CD4-positive, alpha-beta memory T cell (primary cell): ENCODE measurements at regions not wholly inside any gene's neighbourhood (a gene's known extent, or its start where the extent isn't known, plus 50 kb on each side); places are given as distances from the start of the nearest gene placed in this dataset.

Experiments used
- CTCF ChIA-PET: fragments of 350-600 bp; sonication (Branson Sonifier 250); formaldehyde crosslinking; loops from one replicate; lab custom pipeline; 2021; ENCODE audit warnings: inconsistent platforms; ENCODE audit not compliant: partially characterized antibody; lab: Charles Lee
- POLR2A ChIA-PET: fragments of 350-600 bp; sonication (Branson Sonifier 250); formaldehyde crosslinking; loops from one replicate; lab custom pipeline; 2021; ENCODE audit not compliant: partially characterized antibody; lab: Charles Lee
- DNase-seq, 5 donors: peaks; one replicate each; pipeline versions ENCODE4 v3.0.0 to v3.0.0-alpha.2; 2020 to 2022; ENCODE audit warnings: mixed read lengths in 1 of 5
- H3K27ac ChIP-seq: one replicate; pipeline ENCODE4 v1.7.0; 2013; ENCODE audit warnings: low read depth, low read length
- H3K27me3 ChIP-seq: 2 replicates; pipeline ENCODE4 v1.7.0; 2013; ENCODE audit warnings: mild to moderate bottlenecking, low read length, moderate library complexity; ENCODE audit not compliant: insufficient read depth
- H3K36me3 ChIP-seq: 2 replicates; pipeline ENCODE4 v1.7.0; 2013; ENCODE audit warnings: mild to moderate bottlenecking, low read length, moderate library complexity; ENCODE audit not compliant: insufficient read depth
- H3K4me1 ChIP-seq: 2 replicates; pipeline ENCODE4 v1.7.0; 2013; ENCODE audit warnings: mild to moderate bottlenecking, low read length, moderate library complexity; ENCODE audit not compliant: insufficient read depth
- H3K4me3 ChIP-seq, 2 donors: one replicate each; pipeline ENCODE4 v1.7.0; 2013; ENCODE audit warnings: low read length in 2 of 2, mild to moderate bottlenecking in 1 of 2
- H3K9me3 ChIP-seq, 2 donors: one replicate each; pipeline ENCODE4 v1.7.0; 2013; ENCODE audit warnings: low read length in 2 of 2, control low read depth in 1 of 2; ENCODE audit not compliant: control insufficient read depth in 1 of 2
- H3K27ac Mint-ChIP-seq, 7 donors: one replicate each; pipeline ENCODE4 v1.8.0; 2020 to 2021; ENCODE audit warnings: mixed read lengths in 7 of 7, mild to moderate bottlenecking in 6 of 7, inconsistent platforms in 3 of 7, moderate library complexity in 3 of 7
- H3K27me3 Mint-ChIP-seq, 2 donors: one replicate each; pipeline ENCODE4 v1.8.0; 2020 to 2021; ENCODE audit warnings: mixed read lengths in 2 of 2
- H3K36me3 Mint-ChIP-seq, 2 donors: one replicate each; pipeline ENCODE4 v1.8.0; 2020 to 2021; ENCODE audit warnings: mixed read lengths in 2 of 2, inconsistent platforms in 1 of 2, mild to moderate bottlenecking in 1 of 2
- H3K4me1 Mint-ChIP-seq, 4 donors: one replicate each; pipeline ENCODE4 v1.8.0; 2020 to 2021; ENCODE audit warnings: mixed read lengths in 4 of 4, mild to moderate bottlenecking in 1 of 4
- H3K4me3 Mint-ChIP-seq, 8 donors: one replicate each; pipeline ENCODE4 v1.8.0; 2020 to 2021; ENCODE audit warnings: mixed read lengths in 8 of 8, mild to moderate bottlenecking in 7 of 8, moderate library complexity in 6 of 8, inconsistent platforms in 3 of 8
- H3K9me3 Mint-ChIP-seq, 8 donors: one replicate each; pipeline ENCODE4 v1.8.0; 2020 to 2021; ENCODE audit warnings: mixed read lengths in 8 of 8, mild to moderate bottlenecking in 5 of 8, inconsistent platforms in 3 of 8, moderate library complexity in 1 of 8
- intact Hi-C: fragments of 100-400 bp; cut with micrococcal nuclease; formaldehyde crosslinking; loops from one replicate; pipeline ENCODE4 v1.15.1; 2023

GRCh38 chr6:15804164-15805154, 141.6 kb upstream of the DTNBP1 start:
- peak overlapping the region in 1 of 7 donors; percentile 7 for H3K27ac Mint-ChIP-seq
- POLR2A ChIA-PET: no interaction called here

GRCh38 chr6:15802466-15802865, 139.6 kb upstream of the DTNBP1 start:
- peaks cover 0 to under 1% of the 10 kb centered on the region in 2 donors for H3K36me3 Mint-ChIP-seq
- ChIA-PET CTCF (no interaction called here), POLR2A (no interaction called here)
- H3K4me1 Mint-ChIP-seq: no peaks in the 10 kb centered on the region
- no peak overlapping the region for H3K4me3 ChIP-seq
- no peaks in the 10 kb centered on the region for H3K27me3 ChIP-seq
- no peaks in the 10 kb centered on the region for H3K4me1 ChIP-seq
- H3K9me3 Mint-ChIP-seq: peaks cover 0 to 15% (median 9%) of the 10 kb centered on the region in 8 donors
- H3K4me3 Mint-ChIP-seq: no peak overlapping the region
- H3K27ac ChIP-seq: no peak overlapping the region
- no peak for DNase-seq
- intact Hi-C loops: no loop called here
- no peaks in the 10 kb centered on the region for H3K36me3 ChIP-seq
- no peak overlapping the region for H3K27ac Mint-ChIP-seq
- H3K9me3 ChIP-seq: peaks cover 0 to 3% of the 10 kb centered on the region in 2 donors
- peaks cover 0 to 1% of the 10 kb centered on the region in 2 donors for H3K27me3 Mint-ChIP-seq

More at GRCh38 chr6:15804164-15805154, 141.6 kb upstream of the DTNBP1 start:
- no peaks in the 10 kb centered on the region for H3K36me3 ChIP-seq
- no peaks in the 10 kb centered on the region for H3K9me3 ChIP-seq
- H3K9me3 Mint-ChIP-seq: peaks cover 0 to 2% (median 0%) of the 10 kb centered on the region in 8 donors
- CTCF ChIA-PET: no interaction called here
- DNase-seq: no peak
- H3K4me3 Mint-ChIP-seq: no peak overlapping the region
- no peak overlapping the region for H3K27ac ChIP-seq
- no peak overlapping the region for H3K4me3 ChIP-seq
- intact Hi-C loops: no loop called here
- H3K36me3 Mint-ChIP-seq: no peaks in the 10 kb centered on the region
- no peaks in the 10 kb centered on the region for H3K27me3 ChIP-seq
- peaks cover 4 to 8% of the 10 kb centered on the region in 2 donors for H3K27me3 Mint-ChIP-seq
- no peaks in the 10 kb centered on the region for H3K4me1 ChIP-seq
- H3K4me1 Mint-ChIP-seq: no peaks in the 10 kb centered on the region

- H3K9me3 ChIP-seq: peaks cover 0 to 3% of the 10 kb centered on the region in 2 donors
- Mint-ChIP-seq H3K27ac (no peak overlapping the region), H3K4me1 (no peaks in the 10 kb centered on the region), H3K27me3 (peaks cover 0 to 1% of the 10 kb centered on the region in 2 donors), H3K36me3 (peaks cover 0 to 6% of the 10 kb centered on the region in 2 donors), H3K4me3 (no peak overlapping the region), H3K9me3 (peaks cover 3 to 20% (median 15%) of the 10 kb centered on the region in 8 donors)
- intact Hi-C loops: no loop called here
- no peak overlapping the region for H3K4me3 ChIP-seq
- no peaks in the 10 kb centered on the region for H3K4me1 ChIP-seq
- H3K27me3 ChIP-seq: no peaks in the 10 kb centered on the region
- ChIA-PET CTCF (no interaction called here), POLR2A (no interaction called here)
- no peaks in the 10 kb centered on the region for H3K36me3 ChIP-seq
- no peak for DNase-seq
- H3K27ac ChIP-seq: no peak overlapping the region
These were observed 139.1 kb upstream of the DTNBP1 start for GRCh38 chr6:15801912-15802311.

- peaks cover 3 to 27% (median 16%) of the 10 kb centered on the region in 8 donors for H3K9me3 Mint-ChIP-seq
- no peak overlapping the region for H3K27ac Mint-ChIP-seq
- H3K36me3 Mint-ChIP-seq: peaks cover 0 to 7% of the 10 kb centered on the region in 2 donors
- Histone ChIP-seq H3K27me3 (no peaks in the 10 kb centered on the region), H3K27ac (no peak overlapping the region), H3K4me3 (no peak overlapping the region), H3K36me3 (no peaks in the 10 kb centered on the region), H3K4me1 (no peaks in the 10 kb centered on the region), H3K9me3 (peaks cover 0 to 3% of the 10 kb centered on the region in 2 donors)
- intact Hi-C loops: no loop called here
- no peak for DNase-seq
- H3K4me1 Mint-ChIP-seq: no peaks in the 10 kb centered on the region
- peaks cover 0 to 1% of the 10 kb centered on the region in 2 donors for H3K27me3 Mint-ChIP-seq
- ChIA-PET POLR2A (no interaction called here), CTCF (no interaction called here)
- H3K4me3 Mint-ChIP-seq: no peak overlapping the region
These were observed 138.2 kb upstream of the DTNBP1 start for GRCh38 chr6:15800841-15801617.

GRCh38 chr6:15798533-15799255, 135.9 kb upstream of the DTNBP1 start:
- peaks cover 0 to 7% of the 10 kb centered on the region in 2 donors for H3K36me3 Mint-ChIP-seq

GRCh38 chr6:15796844-15797243, 134.0 kb upstream of the DTNBP1 start:
- no peak overlapping the region for H3K27ac ChIP-seq
- intact Hi-C loops: no loop called here
- Mint-ChIP-seq H3K27ac (no peak overlapping the region), H3K27me3 (peaks cover 4 to 6% of the 10 kb centered on the region in 2 donors), H3K4me3 (no peak overlapping the region), H3K9me3 (peaks cover 3 to 30% (median 16%) of the 10 kb centered on the region in 8 donors), H3K36me3 (peaks cover 0 to 7% of the 10 kb centered on the region in 2 donors), H3K4me1 (no peaks in the 10 kb centered on the region)
- no peaks in the 10 kb centered on the region for H3K27me3 ChIP-seq
- ChIA-PET POLR2A (no interaction called here), CTCF (no interaction called here)
- no peak for DNase-seq
- H3K36me3 ChIP-seq: no peaks in the 10 kb centered on the region
- H3K4me1 ChIP-seq: no peaks in the 10 kb centered on the region
- H3K4me3 ChIP-seq: no peak overlapping the region
- peaks cover 0 to 3% of the 10 kb centered on the region in 2 donors for H3K9me3 ChIP-seq

More at GRCh38 chr6:15798533-15799255, 135.9 kb upstream of the DTNBP1 start:
- H3K4me3 ChIP-seq: no peak overlapping the region
- peaks cover 0 to 3% of the 10 kb centered on the region in 2 donors for H3K9me3 ChIP-seq
- no peaks in the 10 kb centered on the region for H3K4me1 ChIP-seq
- DNase-seq: no peak
- POLR2A ChIA-PET: no interaction called here
- H3K27me3 Mint-ChIP-seq: peaks cover 3 to 6% of the 10 kb centered on the region in 2 donors
- H3K27ac ChIP-seq: no peak overlapping the region
- no peaks in the 10 kb centered on the region for H3K27me3 ChIP-seq
- peaks cover 3 to 30% (median 16%) of the 10 kb centered on the region in 8 donors for H3K9me3 Mint-ChIP-seq
- no peaks in the 10 kb centered on the region for H3K36me3 ChIP-seq
- H3K27ac Mint-ChIP-seq: no peak overlapping the region
- H3K4me1 Mint-ChIP-seq: no peaks in the 10 kb centered on the region
- H3K4me3 Mint-ChIP-seq: no peak overlapping the region
- intact Hi-C loops: no loop called here
- CTCF ChIA-PET: no interaction called here
